T follicular helper cell (primary cell): ENCODE measurements at regions not wholly inside any gene's neighbourhood (a gene's known extent, or its start where the extent isn't known, plus 50 kb on each side); places are given as distances from the start of the nearest gene placed in this dataset.

Experiments
- DNase-seq: peaks from one replicate; pipeline ENCODE4 v3.0.0-alpha.2; 2020; ENCODE audit warnings: low read depth

GRCh38 chr22:49034836-49035817, 792.5 kb downstream of the BRD1 start:
- DNase-seq = no peak

- DNase-seq = no peak
These were observed 794.1 kb downstream of the BRD1 start for GRCh38 chr22:49033616-49034015.

GRCh38 chr22:49032821-49033220, 794.9 kb downstream of the BRD1 start:
- no peak for DNase-seq

- DNase-seq = no peak
These were observed 795.8 kb downstream of the BRD1 start for GRCh38 chr22:49031746-49032330.

GRCh38 chr22:49028111-49028510, 799.6 kb downstream of the BRD1 start:
- DNase-seq = no peak

- DNase-seq = no peak
These were observed 800.4 kb downstream of the BRD1 start for GRCh38 chr22:49027368-49027670.

GRCh38 chr22:49026494-49027367, 800.9 kb downstream of the BRD1 start:
- DNase-seq = no peak

- no peak for DNase-seq
These were observed 801.7 kb downstream of the BRD1 start for GRCh38 chr22:49025791-49026493.

GRCh38 chr22:49024775-49025440, 802.8 kb downstream of the BRD1 start:
- no peak for DNase-seq

- no peak for DNase-seq
These were observed 803.5 kb downstream of the BRD1 start for GRCh38 chr22:49023879-49024774.

- DNase-seq = no peak
These were observed 804.4 kb downstream of the BRD1 start for GRCh38 chr22:49023161-49023878.

GRCh38 chr22:49022816-49023160, 804.9 kb downstream of the BRD1 start:
- no peak for DNase-seq

- DNase-seq = no peak
These were observed 805.5 kb downstream of the BRD1 start for GRCh38 chr22:49021926-49022815.

- no peak for DNase-seq
These were observed 806.3 kb downstream of the BRD1 start for GRCh38 chr22:49021131-49021925.

GRCh38 chr22:49019737-49020713, 807.6 kb downstream of the BRD1 start:
- no peak for DNase-seq

- DNase-seq = no peak
These were observed 809.1 kb downstream of the BRD1 start for GRCh38 chr22:49018601-49019000.
